Liver (tissue), 8 donors: ENCODE measurements at regions not wholly inside any gene's neighbourhood (a gene's known extent, or its start where the extent isn't known, plus 50 kb on each side); places are given as distances from the start of the nearest gene placed in this dataset.

Experiments
- DNase-seq: peaks from one replicate; pipeline ENCODE4 v3.0.0-alpha.2; 2017; ENCODE audit warnings: low spot score
- H3K27ac ChIP-seq, 2 donors: one replicate each; pipeline ENCODE4 v1.7.0; 2013; ENCODE audit warnings: inconsistent platforms in 2 of 2, low read length in 2 of 2, control low read depth in 1 of 2, low read depth in 1 of 2, mild to moderate bottlenecking in 1 of 2
- H3K27me3 ChIP-seq, 4 donors: one replicate each; pipeline versions ENCODE4 v1.6.1 to v1.7.0; 2013; ENCODE audit warnings: low read length in 3 of 4, inconsistent platforms in 1 of 4, mild to moderate bottlenecking in 1 of 4, moderate library complexity in 1 of 4; ENCODE audit not compliant: control insufficient read depth in 4 of 4, insufficient read depth in 4 of 4
- H3K36me3 ChIP-seq, 4 donors: one replicate each; pipeline versions ENCODE4 v1.6.1 to v1.7.0; 2013; ENCODE audit warnings: low read length in 3 of 4, mild to moderate bottlenecking in 3 of 4, low read depth in 1 of 4, moderate library complexity in 1 of 4; ENCODE audit not compliant: control insufficient read depth in 4 of 4, insufficient read depth in 3 of 4
- H3K4me1 ChIP-seq, 4 donors: one replicate each; pipeline versions ENCODE4 v1.6.1 to v1.7.0; 2013; ENCODE audit warnings: low read length in 3 of 4, mild to moderate bottlenecking in 3 of 4, moderate library complexity in 1 of 4; ENCODE audit not compliant: control insufficient read depth in 4 of 4, insufficient read depth in 4 of 4
- H3K4me3 ChIP-seq, 3 donors: one replicate each; pipeline versions ENCODE4 v1.6.1 to v1.7.0; 2013; ENCODE audit warnings: low read length in 3 of 3, control low read depth in 1 of 3, low read depth in 1 of 3, mild to moderate bottlenecking in 1 of 3
- H3K9ac ChIP-seq, 2 donors: one replicate each; pipeline ENCODE4 v1.7.0; 2013; ENCODE audit warnings: low read length in 2 of 2, mild to moderate bottlenecking in 2 of 2, moderate library complexity in 2 of 2, control low read depth in 1 of 2, low read depth in 1 of 2
- H3K9me3 ChIP-seq, 4 donors: one replicate each; pipeline versions ENCODE4 v1.6.1 to v1.7.0; 2013; ENCODE audit warnings: low read length in 3 of 4; ENCODE audit not compliant: control insufficient read depth in 4 of 4
- CTCF ChIP-seq: fragments of 150-350 bp; IDR thresholded peaks from 2 replicates; pipeline ENCODE4 v1.5.1; 2017; ENCODE audit warnings: improper control_type of control experiment, low read depth, low read length; ENCODE audit not compliant: missing input control
- EGR1 ChIP-seq, 2 donors: IDR thresholded peaks; 2 replicates each; pipeline ENCODE4 v1.6.1; 2016 to 2018; ENCODE audit warnings: antibody characterized with exemption in 2 of 2, low read depth in 2 of 2
- FOXA1 ChIP-seq: IDR thresholded peaks from 2 replicates; pipeline ENCODE4 v1.6.1; 2016; ENCODE audit warnings: antibody characterized with exemption
- FOXA2 ChIP-seq: IDR thresholded peaks from 2 replicates; pipeline ENCODE4 v1.6.1; 2016; ENCODE audit warnings: antibody characterized with exemption
- GABPA ChIP-seq, 2 donors: IDR thresholded peaks in 1 of 2; conservative IDR thresholded peaks in 1 of 2; 2 replicates each; pipeline ENCODE4 v1.6.1; 2016; ENCODE audit warnings: antibody characterized with exemption in 2 of 2, mild to moderate bottlenecking in 1 of 2, moderate library complexity in 1 of 2
- HNF4A ChIP-seq, 2 donors: conservative IDR thresholded peaks; 2 replicates each; pipeline ENCODE4 v1.6.1; 2016; ENCODE audit warnings: antibody characterized with exemption in 2 of 2, mild to moderate bottlenecking in 2 of 2
- HNF4G ChIP-seq: IDR thresholded peaks from 2 replicates; pipeline ENCODE4 v1.6.1; 2016; ENCODE audit warnings: antibody characterized with exemption
- JUND ChIP-seq, 2 donors: IDR thresholded peaks; 2 replicates each; pipeline ENCODE4 v1.6.1; 2016; ENCODE audit warnings: antibody characterized with exemption in 2 of 2
- NR2F2 ChIP-seq: IDR thresholded peaks from 2 replicates; pipeline ENCODE4 v1.6.1; 2016; ENCODE audit warnings: antibody characterized with exemption
- RAD21 ChIP-seq, 2 donors: IDR thresholded peaks; 2 replicates each; pipeline ENCODE4 v1.6.1; 2016; ENCODE audit warnings: antibody characterized with exemption in 2 of 2, mild to moderate bottlenecking in 2 of 2
- REST ChIP-seq: IDR thresholded peaks from 2 replicates; pipeline ENCODE4 v1.6.1; 2016; ENCODE audit warnings: antibody characterized with exemption, mild to moderate bottlenecking
- RXRA ChIP-seq, 2 donors: IDR thresholded peaks; 2 replicates each; pipeline ENCODE4 v1.6.1; 2017 to 2018; ENCODE audit warnings: antibody characterized with exemption in 2 of 2, mild to moderate bottlenecking in 1 of 2
- SP1 ChIP-seq: IDR thresholded peaks from 2 replicates; pipeline ENCODE4 v1.6.1; 2018; ENCODE audit warnings: antibody characterized with exemption, mild to moderate bottlenecking
- TAF1 ChIP-seq: conservative IDR thresholded peaks from 2 replicates; pipeline ENCODE4 v1.6.1; 2016; ENCODE audit warnings: antibody characterized with exemption, mild to moderate bottlenecking
- YY1 ChIP-seq: IDR thresholded peaks from 2 replicates; pipeline ENCODE4 v1.6.1; 2016; ENCODE audit warnings: antibody characterized with exemption, mild to moderate bottlenecking
- WGBS: extraction: QIAGEN DNeasy Blood & Tissue Kit; methylation state at CpG from one replicate; pipeline ENCODE4 v1.1.7; 2013; 5-methylcytosine and 5-hydroxymethylcytosine counted together
- TF ChIP-seq, protein P1 (sequence below): IDR thresholded peaks from 2 replicates; pipeline ENCODE4 v1.6.1; 2016; ENCODE audit warnings: antibody characterized with exemption
- TF ChIP-seq, protein P2 (sequence below): IDR thresholded peaks from 2 replicates; pipeline ENCODE4 v1.6.1; 2016; ENCODE audit warnings: antibody characterized with exemption
- TF ChIP-seq, protein P3 (sequence below): IDR thresholded peaks from 2 replicates; pipeline ENCODE4 v1.6.1; 2016; ENCODE audit warnings: antibody characterized with exemption
- donor health status: healthy.
- donor health status: healthy.
- donor health status: healthy.
- donor health status: healthy.
- donor health status: healthy.

GRCh38 chr20:39640147-39640546 lies 678.0 kb downstream of the DHX35 start:
- Histone ChIP-seq H3K4me3 (no peak overlapping the region), H3K27me3 (no peaks in the 10 kb centered on the region), H3K36me3 (no peaks in the 10 kb centered on the region), H3K4me1 (peaks cover 0 to 2% (median 0%) of the 10 kb centered on the region in 4 donors), H3K9ac (no peak overlapping the region), H3K27ac (no peak overlapping the region), H3K9me3 (no peaks in the 10 kb centered on the region)
- DNase-seq = no peak
- TF ChIP-seq REST (no peak), HNF4A (conservative IDR thresholded peaks at IDR 0.05) (no peak), HNF4G (no peak), NR2F2 (no peak), FOXA1 (no peak), CTCF (no peak), EGR1 (IDR thresholded peaks at IDR 0.05; ENCODE audit: low read depth in 2 of 2) (no peak), RXRA (IDR thresholded peaks at IDR 0.05) (no peak), JUND (IDR thresholded peaks at IDR 0.05) (no peak), GABPA (IDR thresholded peaks at IDR 0.05 in 1 of 2, conservative IDR thresholded peaks at IDR 0.05 in 1 of 2) (no peak), TAF1 (no peak), FOXA2 (no peak), SP1 (no peak), RAD21 (IDR thresholded peaks at IDR 0.05) (no peak), YY1 (no peak)
- TF ChIP-seq, protein P1, sequence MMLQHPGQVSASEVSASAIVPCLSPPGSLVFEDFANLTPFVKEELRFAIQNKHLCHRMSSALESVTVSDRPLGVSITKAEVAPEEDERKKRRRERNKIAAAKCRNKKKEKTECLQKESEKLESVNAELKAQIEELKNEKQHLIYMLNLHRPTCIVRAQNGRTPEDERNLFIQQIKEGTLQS = no peak
- TF ChIP-seq, protein P2, sequence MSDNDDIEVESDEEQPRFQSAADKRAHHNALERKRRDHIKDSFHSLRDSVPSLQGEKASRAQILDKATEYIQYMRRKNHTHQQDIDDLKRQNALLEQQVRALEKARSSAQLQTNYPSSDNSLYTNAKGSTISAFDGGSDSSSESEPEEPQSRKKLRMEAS = no peak
- TF ChIP-seq, protein P3, sequence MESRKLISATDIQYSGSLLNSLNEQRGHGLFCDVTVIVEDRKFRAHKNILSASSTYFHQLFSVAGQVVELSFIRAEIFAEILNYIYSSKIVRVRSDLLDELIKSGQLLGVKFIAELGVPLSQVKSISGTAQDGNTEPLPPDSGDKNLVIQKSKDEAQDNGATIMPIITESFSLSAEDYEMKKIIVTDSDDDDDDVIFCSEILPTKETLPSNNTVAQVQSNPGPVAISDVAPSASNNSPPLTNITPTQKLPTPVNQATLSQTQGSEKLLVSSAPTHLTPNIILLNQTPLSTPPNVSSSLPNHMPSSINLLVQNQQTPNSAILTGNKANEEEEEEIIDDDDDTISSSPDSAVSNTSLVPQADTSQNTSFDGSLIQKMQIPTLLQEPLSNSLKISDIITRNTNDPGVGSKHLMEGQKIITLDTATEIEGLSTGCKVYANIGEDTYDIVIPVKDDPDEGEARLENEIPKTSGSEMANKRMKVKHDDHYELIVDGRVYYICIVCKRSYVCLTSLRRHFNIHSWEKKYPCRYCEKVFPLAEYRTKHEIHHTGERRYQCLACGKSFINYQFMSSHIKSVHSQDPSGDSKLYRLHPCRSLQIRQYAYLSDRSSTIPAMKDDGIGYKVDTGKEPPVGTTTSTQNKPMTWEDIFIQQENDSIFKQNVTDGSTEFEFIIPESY = no peak
- 93% methylated on average over 8 of the region's 8 CpGs for WGBS

DNA sequence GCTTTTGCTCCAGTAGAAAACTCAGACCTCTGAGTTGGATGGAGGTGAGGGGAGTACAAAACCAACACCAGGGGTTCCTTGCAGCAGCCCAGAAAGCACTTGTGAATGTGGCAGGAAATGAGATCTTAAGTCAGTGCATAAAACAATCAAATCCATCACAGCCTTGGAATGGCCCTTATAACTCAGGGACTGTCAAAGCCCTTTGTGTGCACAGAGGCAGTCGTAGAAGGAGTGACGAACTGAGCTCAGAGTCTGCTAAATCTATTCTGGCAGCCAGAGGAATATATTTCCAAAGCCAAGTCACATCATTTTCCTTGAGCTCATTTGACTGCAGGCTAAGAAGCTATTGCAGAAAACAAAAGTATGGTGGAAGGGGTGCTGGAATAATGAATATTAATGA lies 676.6 kb downstream of the DHX35 start:
- 58% methylated on average over 2 of the region's 2 CpGs for WGBS
- TF ChIP-seq, protein P2 = no peak
- TF ChIP-seq REST (no peak), FOXA1 (no peak), RXRA (IDR thresholded peaks at IDR 0.05) (no peak), JUND (IDR thresholded peaks at IDR 0.05) (no peak), TAF1 (no peak), FOXA2 (no peak), CTCF (no peak), RAD21 (IDR thresholded peaks at IDR 0.05) (no peak)
- TF ChIP-seq, protein P1 = no peak

More for the DNA sequence above, 676.6 kb downstream of the DHX35 start:
- no peak overlapping the region for H3K9ac ChIP-seq
- no peak overlapping the region for H3K27ac ChIP-seq
- DNase-seq = no peak
- no peaks in the 10 kb centered on the region for H3K36me3 ChIP-seq
- no peaks in the 10 kb centered on the region for H3K27me3 ChIP-seq
- H3K9me3 ChIP-seq = no peaks in the 10 kb centered on the region
- H3K4me3 ChIP-seq = no peak overlapping the region
- peaks cover 0 to 2% (median 0%) of the 10 kb centered on the region in 4 donors for H3K4me1 ChIP-seq
